ENCODE measurements at regions not wholly inside any gene's neighbourhood (a gene's known extent, or its start where the extent isn't known, plus 50 kb on each side); places are given as distances from the start of the nearest gene placed in this dataset.
A peak's percentile ranks its signal among the peaks of the same experiment; 100 is the strongest.
"Not testable (repeated sequence)": the region's sequence is repeated elsewhere in the genome, so short reads cannot be mapped to it uniquely, and the experiment has no call there.

DNA sequence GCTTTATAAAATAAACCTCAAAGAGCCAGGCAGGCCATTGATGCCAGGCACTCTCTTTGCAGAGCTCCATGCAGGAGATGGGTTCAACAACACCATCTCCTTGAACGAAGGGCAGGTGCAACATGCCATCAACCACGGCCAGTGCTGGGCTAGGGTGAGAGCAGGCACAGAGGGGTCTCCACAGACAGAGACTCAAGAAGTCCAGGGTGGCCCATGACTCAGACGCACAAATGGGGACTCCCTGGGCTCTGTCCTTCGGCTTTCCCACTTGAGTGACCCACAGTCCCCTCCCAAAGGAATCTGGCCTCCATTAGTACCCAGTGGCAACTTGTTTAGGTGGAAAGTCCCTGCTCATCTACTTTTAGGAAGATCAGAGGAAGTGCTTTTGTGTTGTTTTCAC, 124.4 kb upstream of the PZP start:
- no peak for TF ChIP-seq CTCF (IDR thresholded peaks at IDR 0.05; ENCODE audit: low read depth, low read length)
- no peaks in the 10 kb centered on the region for H3K27me3 ChIP-seq
- H3K4me3 ChIP-seq (ENCODE audit: low read depth, low read length): no peak overlapping the region
- H3K9me3 ChIP-seq: no peaks in the 10 kb centered on the region
- H3K36me3 ChIP-seq: no peaks in the 10 kb centered on the region
- no peaks in the 10 kb centered on the region for H3K4me1 ChIP-seq
- DNase-seq: no peak

GRCh38 chr12:9331218-9331626, 123.0 kb upstream of the PZP start:
- peak; percentile 99 for TF ChIP-seq CTCF (IDR thresholded peaks at IDR 0.05; ENCODE audit: low read depth, low read length)
- Histone ChIP-seq H3K9me3 (no peaks in the 10 kb centered on the region), H3K36me3 (no peaks in the 10 kb centered on the region), H3K4me1 (no peaks in the 10 kb centered on the region), H3K27me3 (no peaks in the 10 kb centered on the region), H3K4me3 (ENCODE audit: low read depth, low read length) (no peak overlapping the region)
- DNase-seq: peak; percentile 70

DNA sequence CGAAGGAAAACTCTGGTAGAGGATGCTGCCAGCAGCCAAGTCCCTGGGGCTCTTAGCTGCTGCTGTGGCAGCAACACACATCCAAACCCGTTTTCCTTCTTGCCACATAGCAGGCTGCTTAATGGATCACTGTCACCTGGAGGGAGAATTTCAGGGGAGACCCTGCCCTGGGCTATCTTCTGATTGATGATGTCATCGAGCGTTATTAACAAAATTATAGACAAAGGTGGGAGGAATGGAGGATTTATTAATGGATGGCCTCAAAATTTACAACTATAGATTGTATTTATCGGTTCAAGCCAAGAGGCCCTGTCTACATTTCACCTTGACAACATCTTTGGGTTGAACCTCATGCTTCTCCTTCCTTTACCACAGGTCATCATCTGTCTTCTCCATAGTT, 120.8 kb upstream of the PZP start:
- H3K36me3 ChIP-seq: no peaks in the 10 kb centered on the region
- H3K4me1 ChIP-seq: no peaks in the 10 kb centered on the region
- DNase-seq: no peak
- no peak for TF ChIP-seq CTCF (IDR thresholded peaks at IDR 0.05; ENCODE audit: low read depth, low read length)
- no peak overlapping the region for H3K4me3 ChIP-seq (ENCODE audit: low read depth, low read length)
- no peaks in the 10 kb centered on the region for H3K27me3 ChIP-seq
- H3K9me3 ChIP-seq: no peaks in the 10 kb centered on the region

DNA sequence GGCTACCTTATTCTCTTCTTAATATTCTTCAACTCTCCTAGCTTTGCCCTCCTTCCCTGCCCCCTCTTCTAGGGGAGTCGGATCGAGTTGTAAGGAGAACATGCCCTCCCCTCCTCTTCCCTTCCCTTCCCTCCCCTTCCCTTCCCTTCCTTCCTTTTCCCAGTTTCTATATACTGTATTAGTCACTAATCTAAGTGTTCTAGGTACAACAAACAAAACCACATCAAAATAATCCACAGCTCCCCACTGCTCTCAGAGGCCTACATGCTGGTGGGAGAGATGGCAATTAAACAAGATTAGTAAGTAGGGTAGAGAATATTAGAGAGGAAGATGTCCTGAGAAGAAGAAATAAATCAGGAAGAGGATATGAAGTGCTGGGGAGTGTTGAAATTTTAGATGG, 119.9 kb upstream of the PZP start:
- no peak for TF ChIP-seq CTCF (IDR thresholded peaks at IDR 0.05; ENCODE audit: low read depth, low read length)
- H3K27me3 ChIP-seq: peaks cover 4% of the 10 kb centered on the region; the same call in 1 of the 2 replicates
- no peak for DNase-seq
- no peaks in the 10 kb centered on the region for H3K9me3 ChIP-seq
- no peaks in the 10 kb centered on the region for H3K36me3 ChIP-seq
- H3K4me1 ChIP-seq: no peaks in the 10 kb centered on the region
- H3K4me3 ChIP-seq (ENCODE audit: low read depth, low read length): no peak overlapping the region

- H3K4me3 ChIP-seq (ENCODE audit: low read depth, low read length): no peak overlapping the region
- TF ChIP-seq CTCF (IDR thresholded peaks at IDR 0.05; ENCODE audit: low read depth, low read length): no peak
- H3K9me3 ChIP-seq: no peaks in the 10 kb centered on the region
- H3K27me3 ChIP-seq: peaks cover 5% of the 10 kb centered on the region; the same call in 1 of the 2 replicates
- no peaks in the 10 kb centered on the region for H3K36me3 ChIP-seq
- DNase-seq: no peak
- H3K4me1 ChIP-seq: no peaks in the 10 kb centered on the region
These were observed 119.1 kb upstream of the PZP start for GRCh38 chr12:9327320-9327719.

GRCh38 chr12:9326849-9327248, 118.7 kb upstream of the PZP start:
- DNase-seq; H3K27me3 ChIP-seq; H3K4me1 ChIP-seq; H3K4me3 ChIP-seq (ENCODE audit: low read depth, low read length); H3K9me3 ChIP-seq; H3K36me3 ChIP-seq: not testable (repeated sequence)

DNA sequence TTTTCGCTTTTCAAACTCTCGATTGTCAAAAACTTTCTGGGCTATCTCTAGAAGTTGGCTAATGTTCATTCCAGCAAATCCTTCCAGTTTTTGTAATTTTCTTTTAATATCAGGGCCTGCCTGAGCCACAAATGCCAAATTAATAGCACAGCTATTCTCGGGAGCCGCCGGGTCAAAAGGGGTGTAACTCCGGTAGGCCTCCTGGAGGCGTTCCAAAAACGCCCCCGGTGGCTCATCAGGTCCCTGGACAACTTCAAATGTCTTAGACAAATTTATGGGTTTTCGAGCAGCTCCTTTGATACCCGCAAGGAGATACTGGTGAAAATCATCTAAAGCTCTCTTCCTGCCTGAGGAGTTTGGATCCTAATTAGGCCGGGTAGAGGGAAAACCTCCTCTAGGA, 117.9 kb upstream of the PZP start:
- no peaks in the 10 kb centered on the region for H3K4me1 ChIP-seq
- DNase-seq: no peak
- H3K4me3 ChIP-seq (ENCODE audit: low read depth, low read length): no peak overlapping the region
- H3K9me3 ChIP-seq: no peaks in the 10 kb centered on the region
- H3K36me3 ChIP-seq: no peaks in the 10 kb centered on the region
- TF ChIP-seq CTCF (IDR thresholded peaks at IDR 0.05; ENCODE audit: low read depth, low read length): no peak
- H3K27me3 ChIP-seq: peaks cover 5% of the 10 kb centered on the region; the same call in 1 of the 2 replicates

All from BE2C (cell line).